SK-N-SH (cell line): ENCODE measurements at regions not wholly inside any gene's neighbourhood (a gene's known extent, or its start where the extent isn't known, plus 50 kb on each side); places are given as distances from the start of the nearest gene placed in this dataset.
"Not testable (repeated sequence)": the region's sequence is repeated elsewhere in the genome, so short reads cannot be mapped to it uniquely, and the experiment has no call there.

Experiments
- CTCF ChIA-PET: fragments of 300-600, 350-600 bp; formaldehyde crosslinking; extraction: SDS; loops from one replicate; lab custom pipeline; 2021; lab: Yijun Ruan, JAX
- POLR2A ChIA-PET: fragments of 350-600 bp; sonication (Branson Sonifier 250); formaldehyde crosslinking; extraction: SDS; loops from one replicate; lab custom pipeline; 2020; ENCODE audit warnings: antibody characterized with exemption, inconsistent platforms; lab: Yijun Ruan, JAX
- DNase-seq: peaks from one replicate; pipeline ENCODE4 v3.0.0; 2012
- H2AFZ ChIP-seq: fragments of 200-600 bp; sonication (generic); 2 replicates; pipeline ENCODE4 v1.8.1; 2016; ENCODE audit warnings: antibody characterized with exemption, mild to moderate bottlenecking, low read depth
- H3F3A ChIP-seq: fragments of 200-600 bp; sonication (generic); replicated peaks from 2 replicates; pipeline ENCODE3; 2016; ENCODE audit warnings: antibody characterized with exemption, mild to moderate bottlenecking; ENCODE audit not compliant: insufficient read depth
- H3K27ac ChIP-seq, 2 experiments: fragments of 200-500 bp in 1 of 2; fragments of 200-600 bp in 1 of 2; sonication (Bioruptor generic) in 1 of 2; sonication (generic), shearing (Covaris generic) in 1 of 2; 2 replicates each; pipeline versions ENCODE4 v1.5.1 to v1.6.1; 2014 to 2016; ENCODE audit warnings: low read depth in 2 of 2, inconsistent platforms in 1 of 2, low read length in 1 of 2, mild to moderate bottlenecking in 1 of 2, mixed read lengths in 1 of 2
- H3K27me3 ChIP-seq: fragments of 200-600 bp; sonication (generic), shearing (Covaris generic); 2 replicates; pipeline ENCODE4 v1.6.1; 2016; ENCODE audit warnings: mixed run types; ENCODE audit not compliant: insufficient read depth
- H3K36me3 ChIP-seq, 2 experiments: fragments of 200-500 bp in 1 of 2; fragments of 200-600 bp in 1 of 2; sonication (Bioruptor generic) in 1 of 2; sonication (generic) in 1 of 2; replicated peaks in 1 of 2; 2 replicates each; pipeline versions ENCODE3 to v1.5.1; 2014 to 2016; ENCODE audit warnings: low read length in 1 of 2, mild to moderate bottlenecking in 1 of 2; ENCODE audit not compliant: insufficient read depth in 2 of 2, control insufficient read depth in 1 of 2
- H3K4me1 ChIP-seq, 2 experiments: fragments of 200-500 bp in 1 of 2; fragments of 200-600 bp in 1 of 2; sonication (Bioruptor generic) in 1 of 2; sonication (generic), shearing (Covaris generic) in 1 of 2; 2 replicates each; pipeline versions ENCODE4 v1.5.1 to v1.6.1; 2014 to 2016; ENCODE audit warnings: low read depth in 1 of 2, low read length in 1 of 2, mixed run types in 1 of 2; ENCODE audit not compliant: insufficient read depth in 2 of 2, control insufficient read depth in 1 of 2
- H3K4me2 ChIP-seq: fragments of 200-600 bp; sonication (generic), shearing (Covaris generic); 2 replicates; pipeline ENCODE4 v1.6.1; 2017; ENCODE audit warnings: mixed run types
- H3K4me3 ChIP-seq, 2 experiments: fragments of 200-500 bp in 1 of 2; fragments of 200-600 bp in 1 of 2; sonication (Bioruptor generic) in 1 of 2; sonication (generic), shearing (Covaris generic) in 1 of 2; 2 replicates each; pipeline versions ENCODE4 v1.5.1 to v1.8.1; 2014 to 2016; ENCODE audit warnings: low read depth in 2 of 2, inconsistent platforms in 1 of 2, low read length in 1 of 2, mild to moderate bottlenecking in 1 of 2, mixed read lengths in 1 of 2, moderate library complexity in 1 of 2
- H3K79me2 ChIP-seq: fragments of 200-600 bp; sonication (generic); 2 replicates; pipeline ENCODE4 v1.8.1; 2017; ENCODE audit warnings: mild to moderate bottlenecking; ENCODE audit not compliant: insufficient read depth
- H3K9ac ChIP-seq: fragments of 200-600 bp; sonication (generic); 2 replicates; pipeline ENCODE4 v1.6.1; 2017; ENCODE audit warnings: mixed run types
- H3K9me2 ChIP-seq: fragments of 200-600 bp; sonication (generic); 2 replicates; pipeline ENCODE4 v1.6.1; 2017; ENCODE audit warnings: mixed run types
- H3K9me3 ChIP-seq: fragments of 200-600 bp; sonication (generic); 2 replicates; pipeline ENCODE4 v1.6.1; 2017; ENCODE audit warnings: mixed run types, mild to moderate bottlenecking, moderate library complexity
- H4K20me1 ChIP-seq: fragments of 200-600 bp; sonication (generic); 2 replicates; pipeline ENCODE4 v1.6.1; 2017; ENCODE audit warnings: mild to moderate bottlenecking, mixed run types; ENCODE audit not compliant: insufficient read depth
- EP300 ChIP-seq, 2 experiments: IDR thresholded peaks; 2 replicates each; pipeline versions ENCODE4 v1.4.0 to v1.6.1; 2012; ENCODE audit warnings: borderline replicate concordance in 1 of 2, low read depth in 1 of 2, low read length in 1 of 2
- FOXM1 ChIP-seq: IDR thresholded peaks from 2 replicates; pipeline ENCODE4 v1.4.0; 2012; ENCODE audit warnings: low read depth, mild to moderate bottlenecking
- GABPA ChIP-seq: IDR thresholded peaks from 2 replicates; pipeline ENCODE4 v1.4.0; 2012; ENCODE audit warnings: low read depth, mild to moderate bottlenecking
- NRF1 ChIP-seq: IDR thresholded peaks from 2 replicates; pipeline ENCODE4 v1.6.1; 2012; ENCODE audit warnings: low read depth, mild to moderate bottlenecking, low read length
- POLR2AphosphoS5 ChIP-seq: IDR thresholded peaks from 2 replicates; pipeline ENCODE4 v1.6.1; 2012; ENCODE audit warnings: low read depth, low read length
- SIN3A ChIP-seq: IDR thresholded peaks from 2 replicates; pipeline ENCODE4 v1.6.1; 2012; ENCODE audit warnings: low read depth, mild to moderate bottlenecking, low read length, moderate library complexity, borderline replicate concordance
- SMC3 ChIP-seq: IDR thresholded peaks from 2 replicates; pipeline ENCODE4 v1.6.1; 2012; ENCODE audit warnings: low read depth, low read length, improper control_type of control experiment
- WGBS: methylation state at CpG from one replicate; pipeline ENCODE4 v1.1.6; 2017; ENCODE audit warnings: low lambda C conversion rate; 5-methylcytosine and 5-hydroxymethylcytosine counted together
- TF ChIP-seq, protein P1 (sequence below): IDR thresholded peaks from 2 replicates; pipeline ENCODE4; 2012
- TF ChIP-seq, protein P2 (sequence below): fragments of 200-600 bp; sonication (generic); IDR thresholded peaks from 2 replicates; pipeline ENCODE4 v1.6.1; 2017; ENCODE audit warnings: antibody characterized with exemption, mild to moderate bottlenecking, moderate library complexity
- TF ChIP-seq, protein P3 (sequence below): IDR thresholded peaks from 2 replicates; pipeline ENCODE4 v1.6.1; 2012; ENCODE audit warnings: mild to moderate bottlenecking, low read depth, low read length, moderate library complexity
- TF ChIP-seq, protein P4 (sequence below): fragments of 150-350 bp; IDR thresholded peaks from 2 replicates; pipeline ENCODE4 v1.6.1; 2017; ENCODE audit warnings: antibody characterized with exemption, low read length, low read depth, borderline replicate concordance
- TF ChIP-seq, protein P5 (sequence below): fragments of 150-350 bp; IDR thresholded peaks from 2 replicates; pipeline ENCODE4 v1.6.1; 2016; ENCODE audit warnings: mild to moderate bottlenecking, low read depth, low read length

DNA sequence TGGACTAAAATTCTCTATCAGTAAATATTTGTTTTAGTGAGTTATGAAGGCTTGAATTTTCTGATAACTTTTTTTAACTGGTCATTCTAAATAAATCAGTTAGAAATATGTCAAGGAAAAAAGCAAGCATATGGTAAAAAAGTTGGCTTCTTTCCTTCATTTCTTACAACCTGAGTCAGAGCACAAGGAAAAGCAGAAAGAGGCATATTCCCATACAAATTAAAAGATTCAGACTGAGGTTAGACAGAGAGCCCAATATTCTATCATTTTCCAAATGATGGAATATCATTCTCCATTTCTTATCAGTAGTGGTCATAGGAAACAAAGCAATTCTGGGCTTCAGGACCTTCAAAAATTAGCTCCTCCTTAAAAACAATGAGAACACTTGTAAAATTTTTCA is 732.1 kb downstream of the MAT2B start:
- Histone ChIP-seq H4K20me1 (no peaks in the 10 kb centered on the region), H3K27me3 (no peaks in the 10 kb centered on the region), H2AFZ (no peak overlapping the region), H3K4me1 (peaks cover 3 to 5% of the 10 kb centered on the region in 2 experiments; a peak in 3 of 4 replicates), H3K9ac (no peak overlapping the region), H3K4me3 (no peak overlapping the region), H3K9me3 (no peaks in the 10 kb centered on the region), H3K27ac (no peak overlapping the region), H3F3A (peaks cover 7% of the 10 kb centered on the region), H3K4me2 (no peak overlapping the region), H3K36me3 (no peaks in the 10 kb centered on the region), H3K79me2 (no peaks in the 10 kb centered on the region), H3K9me2 (no peaks in the 10 kb centered on the region)
- DNase-seq, result no peak
- ChIA-PET CTCF (no interaction called here), POLR2A (no interaction called here)
- no peak for TF ChIP-seq POLR2AphosphoS5
- TF ChIP-seq, protein P1, sequence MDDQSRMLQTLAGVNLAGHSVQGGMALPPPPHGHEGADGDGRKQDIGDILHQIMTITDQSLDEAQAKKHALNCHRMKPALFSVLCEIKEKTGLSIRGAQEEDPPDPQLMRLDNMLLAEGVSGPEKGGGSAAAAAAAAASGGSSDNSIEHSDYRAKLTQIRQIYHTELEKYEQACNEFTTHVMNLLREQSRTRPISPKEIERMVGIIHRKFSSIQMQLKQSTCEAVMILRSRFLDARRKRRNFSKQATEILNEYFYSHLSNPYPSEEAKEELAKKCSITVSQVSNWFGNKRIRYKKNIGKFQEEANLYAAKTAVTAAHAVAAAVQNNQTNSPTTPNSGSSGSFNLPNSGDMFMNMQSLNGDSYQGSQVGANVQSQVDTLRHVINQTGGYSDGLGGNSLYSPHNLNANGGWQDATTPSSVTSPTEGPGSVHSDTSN, result peak; percentile 29; the same call in 1 of the 2 replicates

DNA sequence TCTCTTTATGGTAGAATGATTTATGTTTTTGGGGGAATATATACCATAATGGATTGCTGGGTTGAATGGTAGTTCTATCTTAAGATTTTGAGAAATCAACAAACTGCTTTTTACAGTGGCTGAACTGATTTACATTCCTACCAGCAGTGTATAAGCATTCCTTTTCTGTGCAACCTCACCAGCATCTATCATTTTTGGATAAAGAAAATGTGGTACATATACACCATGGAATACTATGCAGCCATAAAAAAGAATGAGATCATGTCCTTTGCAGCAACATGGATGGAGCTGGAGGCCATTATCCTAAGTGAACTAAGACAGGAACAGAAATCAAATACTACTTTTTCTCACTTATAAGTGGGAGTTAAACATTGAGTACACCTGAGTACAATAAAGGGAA is 746.4 kb downstream of the MAT2B start:
- H4K20me1 ChIP-seq, H3F3A ChIP-seq, H3K79me2 ChIP-seq, H3K4me1 ChIP-seq, DNase-seq, H3K36me3 ChIP-seq, H3K27ac ChIP-seq, H3K9me3 ChIP-seq, H3K4me2 ChIP-seq, H3K9ac ChIP-seq, H3K4me3 ChIP-seq, H3K27me3 ChIP-seq, CTCF ChIA-PET, H2AFZ ChIP-seq, H3K9me2 ChIP-seq, POLR2A ChIA-PET: not testable (repeated sequence)

DNA sequence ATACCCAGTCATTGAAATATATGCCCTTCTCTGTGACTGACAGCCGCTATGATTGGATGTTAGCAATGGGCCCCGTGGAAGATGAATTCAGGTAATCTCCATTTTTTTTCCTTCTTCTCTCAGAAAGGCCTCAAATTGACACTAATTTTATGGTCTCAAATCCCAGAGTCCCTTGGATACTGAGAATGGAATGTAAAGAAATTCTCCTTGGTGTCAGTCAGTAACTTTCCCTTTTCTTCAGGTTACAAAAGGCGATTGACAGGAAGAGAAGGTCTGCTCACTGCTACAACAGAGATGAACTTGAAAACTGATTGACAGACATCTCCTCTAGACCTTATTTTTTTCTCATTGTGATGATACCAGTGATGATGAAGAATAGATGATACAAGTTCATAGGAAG is 748.3 kb downstream of the MAT2B start:
- no peak overlapping the region for H3K9ac ChIP-seq
- no peak overlapping the region for H3K4me3 ChIP-seq
- H3K27ac ChIP-seq, result no peak overlapping the region
- H3K4me1 ChIP-seq, result no peaks in the 10 kb centered on the region
- no peaks in the 10 kb centered on the region for H3K9me3 ChIP-seq
- no peaks in the 10 kb centered on the region for H3K9me2 ChIP-seq
- no peak overlapping the region for H3K4me2 ChIP-seq
- no peaks in the 10 kb centered on the region for H4K20me1 ChIP-seq
- no peaks in the 10 kb centered on the region for H3K36me3 ChIP-seq
- ChIA-PET POLR2A (no interaction called here), CTCF (no interaction called here)
- H2AFZ ChIP-seq, result no peak overlapping the region
- no peak for DNase-seq
- H3K79me2 ChIP-seq, result no peaks in the 10 kb centered on the region
- 89% methylated on average over 3 of the region's 3 CpGs for WGBS
- no peaks in the 10 kb centered on the region for H3K27me3 ChIP-seq
- H3F3A ChIP-seq, result no peaks in the 10 kb centered on the region
- TF ChIP-seq, protein P2, sequence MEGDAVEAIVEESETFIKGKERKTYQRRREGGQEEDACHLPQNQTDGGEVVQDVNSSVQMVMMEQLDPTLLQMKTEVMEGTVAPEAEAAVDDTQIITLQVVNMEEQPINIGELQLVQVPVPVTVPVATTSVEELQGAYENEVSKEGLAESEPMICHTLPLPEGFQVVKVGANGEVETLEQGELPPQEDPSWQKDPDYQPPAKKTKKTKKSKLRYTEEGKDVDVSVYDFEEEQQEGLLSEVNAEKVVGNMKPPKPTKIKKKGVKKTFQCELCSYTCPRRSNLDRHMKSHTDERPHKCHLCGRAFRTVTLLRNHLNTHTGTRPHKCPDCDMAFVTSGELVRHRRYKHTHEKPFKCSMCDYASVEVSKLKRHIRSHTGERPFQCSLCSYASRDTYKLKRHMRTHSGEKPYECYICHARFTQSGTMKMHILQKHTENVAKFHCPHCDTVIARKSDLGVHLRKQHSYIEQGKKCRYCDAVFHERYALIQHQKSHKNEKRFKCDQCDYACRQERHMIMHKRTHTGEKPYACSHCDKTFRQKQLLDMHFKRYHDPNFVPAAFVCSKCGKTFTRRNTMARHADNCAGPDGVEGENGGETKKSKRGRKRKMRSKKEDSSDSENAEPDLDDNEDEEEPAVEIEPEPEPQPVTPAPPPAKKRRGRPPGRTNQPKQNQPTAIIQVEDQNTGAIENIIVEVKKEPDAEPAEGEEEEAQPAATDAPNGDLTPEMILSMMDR, result no peak
- TF ChIP-seq SMC3, result no peak
- TF ChIP-seq, protein P3, sequence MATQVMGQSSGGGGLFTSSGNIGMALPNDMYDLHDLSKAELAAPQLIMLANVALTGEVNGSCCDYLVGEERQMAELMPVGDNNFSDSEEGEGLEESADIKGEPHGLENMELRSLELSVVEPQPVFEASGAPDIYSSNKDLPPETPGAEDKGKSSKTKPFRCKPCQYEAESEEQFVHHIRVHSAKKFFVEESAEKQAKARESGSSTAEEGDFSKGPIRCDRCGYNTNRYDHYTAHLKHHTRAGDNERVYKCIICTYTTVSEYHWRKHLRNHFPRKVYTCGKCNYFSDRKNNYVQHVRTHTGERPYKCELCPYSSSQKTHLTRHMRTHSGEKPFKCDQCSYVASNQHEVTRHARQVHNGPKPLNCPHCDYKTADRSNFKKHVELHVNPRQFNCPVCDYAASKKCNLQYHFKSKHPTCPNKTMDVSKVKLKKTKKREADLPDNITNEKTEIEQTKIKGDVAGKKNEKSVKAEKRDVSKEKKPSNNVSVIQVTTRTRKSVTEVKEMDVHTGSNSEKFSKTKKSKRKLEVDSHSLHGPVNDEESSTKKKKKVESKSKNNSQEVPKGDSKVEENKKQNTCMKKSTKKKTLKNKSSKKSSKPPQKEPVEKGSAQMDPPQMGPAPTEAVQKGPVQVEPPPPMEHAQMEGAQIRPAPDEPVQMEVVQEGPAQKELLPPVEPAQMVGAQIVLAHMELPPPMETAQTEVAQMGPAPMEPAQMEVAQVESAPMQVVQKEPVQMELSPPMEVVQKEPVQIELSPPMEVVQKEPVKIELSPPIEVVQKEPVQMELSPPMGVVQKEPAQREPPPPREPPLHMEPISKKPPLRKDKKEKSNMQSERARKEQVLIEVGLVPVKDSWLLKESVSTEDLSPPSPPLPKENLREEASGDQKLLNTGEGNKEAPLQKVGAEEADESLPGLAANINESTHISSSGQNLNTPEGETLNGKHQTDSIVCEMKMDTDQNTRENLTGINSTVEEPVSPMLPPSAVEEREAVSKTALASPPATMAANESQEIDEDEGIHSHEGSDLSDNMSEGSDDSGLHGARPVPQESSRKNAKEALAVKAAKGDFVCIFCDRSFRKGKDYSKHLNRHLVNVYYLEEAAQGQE, result no peak
- TF ChIP-seq SIN3A, result no peak
- TF ChIP-seq FOXM1, result no peak
- TF ChIP-seq EP300 (IDR thresholded peaks at IDR 0.05; ENCODE audit: borderline replicate concordance in 1 of 2, low read depth in 1 of 2, low read length in 1 of 2), result no peak
- TF ChIP-seq GABPA, result no peak
- TF ChIP-seq NRF1, result no peak
- TF ChIP-seq, protein P4, sequence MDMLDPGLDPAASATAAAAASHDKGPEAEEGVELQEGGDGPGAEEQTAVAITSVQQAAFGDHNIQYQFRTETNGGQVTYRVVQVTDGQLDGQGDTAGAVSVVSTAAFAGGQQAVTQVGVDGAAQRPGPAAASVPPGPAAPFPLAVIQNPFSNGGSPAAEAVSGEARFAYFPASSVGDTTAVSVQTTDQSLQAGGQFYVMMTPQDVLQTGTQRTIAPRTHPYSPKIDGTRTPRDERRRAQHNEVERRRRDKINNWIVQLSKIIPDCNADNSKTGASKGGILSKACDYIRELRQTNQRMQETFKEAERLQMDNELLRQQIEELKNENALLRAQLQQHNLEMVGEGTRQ, result no peak
- TF ChIP-seq, protein P1, result no peak
- TF ChIP-seq, protein P5, sequence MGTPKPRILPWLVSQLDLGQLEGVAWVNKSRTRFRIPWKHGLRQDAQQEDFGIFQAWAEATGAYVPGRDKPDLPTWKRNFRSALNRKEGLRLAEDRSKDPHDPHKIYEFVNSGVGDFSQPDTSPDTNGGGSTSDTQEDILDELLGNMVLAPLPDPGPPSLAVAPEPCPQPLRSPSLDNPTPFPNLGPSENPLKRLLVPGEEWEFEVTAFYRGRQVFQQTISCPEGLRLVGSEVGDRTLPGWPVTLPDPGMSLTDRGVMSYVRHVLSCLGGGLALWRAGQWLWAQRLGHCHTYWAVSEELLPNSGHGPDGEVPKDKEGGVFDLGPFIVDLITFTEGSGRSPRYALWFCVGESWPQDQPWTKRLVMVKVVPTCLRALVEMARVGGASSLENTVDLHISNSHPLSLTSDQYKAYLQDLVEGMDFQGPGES, result no peak
